T-helper 1 cell treated with Interleukin-12 subunit alpha and Interleukin-12 subunit beta and Interleukin-4 antibody, amounts not matched to agents 30 μg/mL and 1 μg/mL, for 36 hours (primary cell): ENCODE measurements at regions not wholly inside any gene's neighbourhood (a gene's known extent, or its start where the extent isn't known, plus 50 kb on each side); places are given as distances from the start of the nearest gene placed in this dataset.
"Not testable (repeated sequence)": the region's sequence is repeated elsewhere in the genome, so short reads cannot be mapped to it uniquely, and the experiment has no call there.

Source experiments
- H3K27ac Mint-ChIP-seq: one replicate; pipeline ENCODE4 v1.8.0; 2021; ENCODE audit warnings: mild to moderate bottlenecking, mixed read lengths
- H3K27me3 Mint-ChIP-seq: one replicate; pipeline ENCODE4 v1.8.0; 2021; ENCODE audit warnings: low read depth, mixed read lengths
- H3K36me3 Mint-ChIP-seq: one replicate; pipeline ENCODE4 v1.8.0; 2021; ENCODE audit warnings: low read depth, mixed read lengths
- H3K4me1 Mint-ChIP-seq: one replicate; pipeline ENCODE4 v1.8.0; 2021; ENCODE audit warnings: low read depth, mixed read lengths
- H3K4me3 Mint-ChIP-seq: one replicate; pipeline ENCODE4 v1.8.0; 2021; ENCODE audit warnings: mild to moderate bottlenecking, moderate library complexity, mixed read lengths
- H3K9me3 Mint-ChIP-seq: one replicate; pipeline ENCODE4 v1.8.0; 2021; ENCODE audit warnings: mixed read lengths

GRCh38 chr13:65353150-65353549 lies 1877.0 kb downstream of the PCDH9 start:
- peaks cover 19% of the 10 kb centered on the region for H3K9me3 Mint-ChIP-seq
- H3K27ac Mint-ChIP-seq, H3K4me1 Mint-ChIP-seq, H3K4me3 Mint-ChIP-seq, H3K27me3 Mint-ChIP-seq, H3K36me3 Mint-ChIP-seq: not testable (repeated sequence)

- Mint-ChIP-seq H3K27ac (no peak overlapping the region), H3K4me3 (no peak overlapping the region), H3K27me3 (no peaks in the 10 kb centered on the region), H3K4me1 (no peaks in the 10 kb centered on the region), H3K36me3 (no peaks in the 10 kb centered on the region), H3K9me3 (peaks cover 9% of the 10 kb centered on the region)
Observed at GRCh38 chr13:65347420-65348030, 1882.6 kb downstream of the PCDH9 start.

- no peaks in the 10 kb centered on the region for H3K27me3 Mint-ChIP-seq
- no peaks in the 10 kb centered on the region for H3K4me1 Mint-ChIP-seq
- H3K27ac Mint-ChIP-seq: no peak overlapping the region
- peaks cover 3% of the 10 kb centered on the region for H3K9me3 Mint-ChIP-seq
- no peaks in the 10 kb centered on the region for H3K36me3 Mint-ChIP-seq
- no peak overlapping the region for H3K4me3 Mint-ChIP-seq
Observed at GRCh38 chr13:65343898-65344663, 1886.1 kb downstream of the PCDH9 start.

- no peak overlapping the region for H3K27ac Mint-ChIP-seq
- no peaks in the 10 kb centered on the region for H3K27me3 Mint-ChIP-seq
- H3K9me3 Mint-ChIP-seq: peaks cover 3% of the 10 kb centered on the region
- H3K4me1 Mint-ChIP-seq: no peaks in the 10 kb centered on the region
- no peaks in the 10 kb centered on the region for H3K36me3 Mint-ChIP-seq
- no peak overlapping the region for H3K4me3 Mint-ChIP-seq
Observed at GRCh38 chr13:65342541-65343337, 1887.4 kb downstream of the PCDH9 start.

GRCh38 chr13:65339241-65339640 lies 1890.9 kb downstream of the PCDH9 start:
- Mint-ChIP-seq H3K4me1 (no peaks in the 10 kb centered on the region), H3K4me3 (no peak overlapping the region), H3K9me3 (peaks cover 3% of the 10 kb centered on the region), H3K27me3 (no peaks in the 10 kb centered on the region), H3K27ac (no peak overlapping the region), H3K36me3 (no peaks in the 10 kb centered on the region)

- Mint-ChIP-seq H3K27me3 (no peaks in the 10 kb centered on the region), H3K9me3 (no peaks in the 10 kb centered on the region), H3K4me1 (no peaks in the 10 kb centered on the region), H3K36me3 (no peaks in the 10 kb centered on the region), H3K4me3 (no peak overlapping the region), H3K27ac (no peak overlapping the region)
Observed at GRCh38 chr13:65336916-65337315, 1893.2 kb downstream of the PCDH9 start.

- no peaks in the 10 kb centered on the region for H3K27me3 Mint-ChIP-seq
Observed at GRCh38 chr13:65336087-65336749, 1893.9 kb downstream of the PCDH9 start.

GRCh38 chr13:65330691-65331090 lies 1899.4 kb downstream of the PCDH9 start:
- Mint-ChIP-seq H3K36me3 (no peaks in the 10 kb centered on the region), H3K27me3 (no peaks in the 10 kb centered on the region), H3K9me3 (no peaks in the 10 kb centered on the region), H3K4me3 (no peak overlapping the region), H3K4me1 (no peaks in the 10 kb centered on the region), H3K27ac (no peak overlapping the region)

More at GRCh38 chr13:65336087-65336749, 1893.9 kb downstream of the PCDH9 start:
- no peaks in the 10 kb centered on the region for H3K36me3 Mint-ChIP-seq
- H3K4me1 Mint-ChIP-seq: no peaks in the 10 kb centered on the region
- no peak overlapping the region for H3K4me3 Mint-ChIP-seq
- no peak overlapping the region for H3K27ac Mint-ChIP-seq
- no peaks in the 10 kb centered on the region for H3K9me3 Mint-ChIP-seq

GRCh38 chr13:65330287-65330686 lies 1899.8 kb downstream of the PCDH9 start:
- Mint-ChIP-seq H3K36me3 (no peaks in the 10 kb centered on the region), H3K27ac (no peak overlapping the region), H3K9me3 (no peaks in the 10 kb centered on the region), H3K4me3 (no peak overlapping the region), H3K4me1 (no peaks in the 10 kb centered on the region), H3K27me3 (no peaks in the 10 kb centered on the region)

- not testable (repeated sequence) for H3K4me3 Mint-ChIP-seq, H3K4me1 Mint-ChIP-seq, H3K36me3 Mint-ChIP-seq, H3K27me3 Mint-ChIP-seq, H3K9me3 Mint-ChIP-seq, H3K27ac Mint-ChIP-seq
Observed at GRCh38 chr13:65323192-65323591, 1906.9 kb downstream of the PCDH9 start.

GRCh38 chr13:65321423-65321822 lies 1908.7 kb downstream of the PCDH9 start:
- H3K36me3 Mint-ChIP-seq, H3K27ac Mint-ChIP-seq, H3K4me1 Mint-ChIP-seq, H3K27me3 Mint-ChIP-seq, H3K9me3 Mint-ChIP-seq, H3K4me3 Mint-ChIP-seq: not testable (repeated sequence)

GRCh38 chr13:65314008-65314407 lies 1916.1 kb downstream of the PCDH9 start:
- Mint-ChIP-seq H3K4me1 (no peaks in the 10 kb centered on the region), H3K27ac (no peak overlapping the region), H3K36me3 (no peaks in the 10 kb centered on the region), H3K4me3 (no peak overlapping the region), H3K9me3 (peaks cover 11% of the 10 kb centered on the region), H3K27me3 (no peaks in the 10 kb centered on the region)

- no peaks in the 10 kb centered on the region for H3K4me1 Mint-ChIP-seq
- no peaks in the 10 kb centered on the region for H3K27me3 Mint-ChIP-seq
- H3K36me3 Mint-ChIP-seq: no peaks in the 10 kb centered on the region
- H3K27ac Mint-ChIP-seq: no peak overlapping the region
- H3K4me3 Mint-ChIP-seq: no peak overlapping the region
- H3K9me3 Mint-ChIP-seq: peaks cover 17% of the 10 kb centered on the region
Observed at GRCh38 chr13:65310663-65311328, 1919.3 kb downstream of the PCDH9 start.

- Mint-ChIP-seq H3K4me3 (no peak overlapping the region), H3K4me1 (no peaks in the 10 kb centered on the region), H3K9me3 (peaks cover 17% of the 10 kb centered on the region), H3K36me3 (no peaks in the 10 kb centered on the region), H3K27me3 (no peaks in the 10 kb centered on the region), H3K27ac (no peak overlapping the region)
Observed at GRCh38 chr13:65309906-65310305, 1920.2 kb downstream of the PCDH9 start.
